ENCODE measurements at regions not wholly inside any gene's neighbourhood (a gene's known extent, or its start where the extent isn't known, plus 50 kb on each side); places are given as distances from the start of the nearest gene placed in this dataset.

- DNase-seq, result no peak
Observed at GRCh38 chr4:56200275-56200674, 187.0 kb downstream of the AASDH start.

DNA sequence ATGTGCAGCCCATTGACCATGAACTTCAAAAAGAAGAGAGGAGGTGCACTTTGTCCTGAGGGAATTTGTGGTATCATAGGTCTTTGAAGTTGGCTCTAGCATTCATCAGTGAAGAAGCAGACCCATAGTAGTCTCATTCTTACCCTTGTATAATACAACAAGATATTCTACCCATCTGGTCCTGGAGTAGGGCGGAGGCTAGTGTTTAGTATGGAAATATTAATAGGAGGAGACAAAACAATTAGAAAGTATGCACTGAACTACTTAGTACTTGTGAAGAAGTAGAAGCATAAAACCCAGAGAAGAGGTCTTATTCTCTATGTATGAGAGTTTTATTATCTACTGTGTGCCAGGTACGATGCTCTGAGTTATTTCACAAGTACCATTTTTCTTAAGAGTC lies 189.0 kb downstream of the AASDH start:
- no peak for DNase-seq

DNA sequence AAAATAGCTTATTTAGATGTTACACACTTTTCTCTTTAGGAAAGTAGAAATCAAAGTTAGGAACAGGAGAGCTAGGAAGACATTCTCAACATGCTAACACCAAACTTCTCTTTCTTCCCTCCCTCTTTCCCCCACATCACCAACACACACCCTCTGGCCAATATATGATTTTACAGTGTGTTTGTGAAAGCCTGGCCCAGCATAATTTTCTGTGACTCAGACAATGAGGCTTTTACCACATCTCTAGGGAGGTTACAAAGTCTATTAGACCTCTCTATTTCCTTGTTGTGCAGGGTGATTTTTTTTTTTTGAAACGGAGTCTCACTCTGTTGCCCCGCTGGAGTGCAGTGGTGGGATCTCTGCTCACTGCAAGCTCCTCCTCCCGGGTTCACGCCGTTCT lies 189.9 kb downstream of the AASDH start:
- DNase-seq, result no peak

- no peak for DNase-seq
Observed at GRCh38 chr4:56195025-56195424, 192.3 kb downstream of the AASDH start.

DNA sequence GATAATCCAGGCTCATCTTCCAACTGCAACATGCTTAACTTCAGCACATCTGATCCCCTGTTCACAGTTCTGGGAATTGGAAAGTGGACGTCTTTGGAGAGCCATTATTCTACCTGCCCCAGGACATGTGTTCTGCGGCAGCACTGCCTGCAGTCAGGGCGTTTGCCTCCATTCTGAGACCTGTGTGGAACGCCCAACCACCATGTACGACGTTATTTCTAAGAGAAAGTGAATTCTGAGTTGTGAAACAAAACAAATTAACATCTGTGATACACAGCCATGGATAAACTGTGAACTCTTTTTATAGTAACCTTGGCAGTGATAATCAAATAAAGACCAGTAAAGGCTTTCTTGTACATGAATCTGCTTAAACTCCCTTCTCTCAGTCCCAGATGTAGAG lies 195.8 kb downstream of the AASDH start:
- no peak for DNase-seq

DNA sequence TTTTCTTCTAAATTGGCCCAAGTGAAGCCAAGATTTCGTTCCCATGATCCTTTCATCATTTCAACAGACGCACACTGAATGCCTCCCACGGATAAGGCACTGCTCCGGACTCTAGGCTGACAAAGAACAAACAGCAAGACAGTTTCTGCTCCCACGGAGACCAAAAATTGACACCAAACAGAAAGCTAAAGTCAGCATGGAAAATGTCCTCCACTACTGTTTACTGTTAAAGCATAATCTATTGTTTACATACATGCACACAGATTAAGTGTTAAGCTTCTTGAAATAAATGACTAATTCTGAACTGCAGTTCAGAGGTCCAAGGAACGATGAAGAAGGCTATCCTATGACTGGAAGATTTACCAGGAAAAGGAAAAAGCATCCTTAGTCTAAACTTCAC lies 199.6 kb downstream of the AASDH start:
- no peak for DNase-seq

DNA sequence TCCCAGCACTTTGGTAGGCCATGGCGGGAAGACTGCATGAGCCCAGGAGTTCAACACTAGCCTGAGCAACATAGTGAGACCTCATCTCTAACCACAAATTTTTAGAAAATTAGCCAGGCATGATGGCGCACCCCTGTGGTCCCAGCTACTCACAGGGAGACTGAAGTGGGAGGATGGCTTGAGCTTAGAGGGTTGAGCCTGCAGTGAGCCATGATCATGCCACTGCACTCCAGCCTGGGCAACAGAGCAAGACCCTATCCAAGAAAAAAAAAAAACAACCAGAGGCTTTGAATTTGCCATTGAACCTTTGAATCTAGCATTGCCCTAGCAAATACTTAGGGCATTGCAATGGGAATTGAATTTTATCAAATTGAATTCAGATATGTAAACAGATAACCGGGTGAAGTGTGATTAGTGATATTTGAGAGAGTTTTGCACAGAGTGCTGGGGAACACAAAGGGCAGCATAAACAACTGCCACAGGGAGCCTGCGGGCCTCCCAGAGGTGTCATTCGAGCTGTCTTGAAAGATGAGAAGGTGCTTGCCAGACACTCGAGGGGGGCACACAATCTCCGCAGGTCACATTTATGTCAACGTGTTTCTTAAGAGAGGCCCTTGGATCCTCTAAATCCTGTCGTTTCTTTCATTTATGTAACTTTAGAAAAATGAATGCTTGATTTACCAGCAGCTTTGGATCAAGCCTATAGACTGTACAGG lies 200.3 kb downstream of the AASDH start:
- no peak for DNase-seq

GRCh38 chr4:56185901-56186300 lies 201.4 kb downstream of the AASDH start:
- DNase-seq, result no peak

GRCh38 chr4:56184214-56184613 lies 203.1 kb downstream of the AASDH start:
- no peak for DNase-seq

DNA sequence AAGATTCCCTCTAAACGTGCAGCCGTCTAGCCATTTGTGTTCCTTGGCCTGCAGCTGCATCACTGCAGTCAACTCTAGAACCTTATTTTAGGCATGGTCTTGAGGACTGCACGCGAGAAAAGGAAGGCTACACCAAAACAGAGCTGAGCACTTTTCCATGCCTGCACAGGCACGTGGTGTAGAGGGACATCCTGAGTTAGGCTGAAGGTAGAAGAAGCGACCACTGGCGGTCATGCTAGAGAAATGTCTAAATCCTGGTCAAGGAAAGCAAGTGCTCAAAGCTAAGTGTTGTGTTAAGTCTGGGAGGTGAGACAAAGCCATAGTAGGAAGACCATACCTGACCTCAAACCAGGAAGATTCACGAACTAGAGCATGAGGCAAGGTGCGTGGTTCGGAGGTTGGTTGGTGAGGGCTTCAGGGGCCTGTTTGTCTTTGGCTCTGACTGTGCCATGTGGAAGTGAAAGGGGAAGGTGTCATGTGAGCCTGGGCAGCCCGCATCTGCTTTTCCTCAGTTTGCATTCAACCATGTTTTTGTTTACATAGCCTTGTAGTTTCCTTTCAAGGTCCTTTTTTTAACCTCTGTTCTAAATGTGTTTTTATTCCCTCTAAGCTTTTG lies 203.8 kb downstream of the AASDH start:
- no peak for DNase-seq

- DNase-seq, result no peak
Observed at GRCh38 chr4:56182356-56182755, 204.9 kb downstream of the AASDH start.

DNA sequence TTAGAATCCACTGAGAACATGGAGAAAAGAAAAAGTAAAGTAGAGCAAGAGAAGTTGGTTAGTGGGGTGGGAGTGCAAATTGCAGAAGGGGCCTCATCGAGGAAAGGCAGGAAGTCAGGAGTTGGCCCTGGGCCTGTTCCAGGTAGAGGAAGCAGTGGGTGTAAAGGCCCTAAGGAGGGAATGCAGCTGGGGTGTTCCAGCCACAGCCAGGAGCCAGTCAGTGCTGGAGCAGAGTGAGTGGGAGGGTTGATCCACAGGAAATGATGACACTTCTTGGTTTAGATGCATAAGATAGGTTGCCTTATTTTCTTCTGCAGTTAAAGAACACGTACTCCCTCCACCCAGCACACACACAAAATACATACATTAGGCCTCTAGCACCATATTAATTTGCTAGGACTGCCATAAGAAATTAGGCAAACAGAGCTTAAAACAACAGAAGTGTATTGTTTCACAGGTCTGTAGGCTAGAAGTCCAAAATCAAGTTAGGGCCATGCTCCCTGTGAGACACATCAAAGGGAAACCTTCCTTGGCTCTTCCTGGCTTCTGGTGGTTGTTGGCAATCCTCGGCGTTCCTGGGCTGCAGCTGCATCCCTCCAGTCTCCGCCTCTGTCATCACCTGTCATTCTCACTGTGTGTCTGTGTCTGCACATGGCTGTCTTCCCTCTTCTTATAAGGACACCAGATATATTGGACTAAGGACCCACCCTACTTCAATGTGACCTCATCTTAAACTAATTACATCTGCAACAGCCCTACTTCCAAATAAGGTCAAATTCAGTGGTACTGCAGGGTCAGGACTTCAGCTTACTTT lies 205.9 kb downstream of the AASDH start:
- DNase-seq, result peak in 1 of 2 donors; percentile 11

DNA sequence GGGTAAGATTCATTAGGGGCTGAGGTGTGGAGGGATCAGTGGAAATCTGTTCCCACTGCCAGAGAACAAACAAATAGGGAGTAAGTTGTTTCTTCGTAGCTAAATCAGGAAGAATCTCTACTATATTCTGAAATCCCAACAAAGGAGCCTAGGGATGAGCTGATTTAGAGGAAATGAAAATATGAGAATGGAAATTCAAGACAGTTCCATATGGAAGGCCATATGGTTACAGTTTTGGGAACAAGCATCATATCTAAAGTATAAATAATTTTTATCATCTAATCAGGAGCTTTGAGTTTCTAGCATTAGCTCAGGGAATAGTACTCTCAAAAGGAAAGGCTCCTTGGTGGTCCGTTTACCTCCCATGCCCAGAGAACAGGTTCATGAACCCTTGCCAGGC lies 218.2 kb downstream of the AASDH start:
- DNase-seq, result no peak

DNA sequence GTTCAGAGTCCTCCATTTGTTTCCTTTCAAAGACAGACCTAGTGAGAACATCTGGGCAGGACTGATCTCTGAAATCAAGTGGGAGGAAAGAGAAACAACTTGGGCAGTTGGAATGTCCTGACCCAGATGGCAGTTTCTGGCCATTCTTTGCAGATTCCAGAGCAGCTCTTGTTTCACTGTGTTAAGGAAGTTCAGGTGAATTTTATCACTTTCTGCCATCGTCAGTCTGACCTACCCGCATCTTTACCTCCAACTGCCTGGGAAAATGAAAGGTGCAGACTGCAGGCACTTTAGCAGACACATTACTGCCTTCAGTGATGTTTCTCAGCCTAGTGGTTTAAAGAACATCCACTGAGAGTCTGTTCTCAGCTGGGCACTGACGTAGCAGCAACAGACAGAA lies 216.2 kb downstream of the CEP135 start:
- no peak for DNase-seq

GRCh38 chr4:56160636-56161035 lies 211.9 kb downstream of the CEP135 start:
- no peak for DNase-seq

DNA sequence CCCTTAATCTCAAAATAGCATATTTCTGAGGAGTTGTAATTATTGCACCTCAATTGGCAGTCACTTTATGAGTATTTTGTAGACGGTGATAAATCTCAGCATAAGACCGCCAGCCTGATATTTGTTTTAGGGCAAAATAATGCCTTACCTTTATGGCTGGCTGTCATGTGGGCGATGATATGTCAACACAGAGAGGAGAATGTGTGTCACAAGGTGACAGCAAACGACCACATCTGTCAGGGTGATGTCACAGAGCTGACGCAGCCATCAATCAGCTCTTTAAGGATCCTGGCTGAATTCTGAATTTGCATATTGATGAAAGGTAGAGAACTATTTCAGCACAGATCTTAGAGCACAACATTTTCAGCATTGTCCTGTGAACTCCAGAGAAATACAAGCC lies 209.7 kb downstream of the CEP135 start:
- peak in 1 of 2 donors; percentile 24 for DNase-seq

GRCh38 chr4:56156141-56156540 lies 207.4 kb downstream of the CEP135 start:
- DNase-seq, result no peak

DNA sequence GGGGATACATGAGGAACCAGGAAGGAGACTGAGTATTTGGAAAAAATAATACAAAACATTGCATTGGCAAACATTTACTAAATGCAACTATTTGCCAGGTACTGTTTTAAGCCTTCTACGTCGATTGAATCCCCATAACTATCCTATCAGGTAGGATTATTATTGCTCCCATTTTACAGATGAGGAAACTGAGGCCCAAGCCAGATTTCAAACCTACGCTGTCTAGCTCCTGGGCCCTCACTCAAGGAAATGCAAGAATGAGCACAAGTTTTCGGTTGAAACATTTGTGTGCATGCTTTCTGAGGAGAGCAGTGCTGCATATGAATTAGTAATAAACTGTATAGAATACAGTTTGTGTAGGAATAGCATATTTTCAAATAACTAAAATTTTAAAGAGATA lies 206.7 kb downstream of the CEP135 start:
- DNase-seq, result no peak

DNA sequence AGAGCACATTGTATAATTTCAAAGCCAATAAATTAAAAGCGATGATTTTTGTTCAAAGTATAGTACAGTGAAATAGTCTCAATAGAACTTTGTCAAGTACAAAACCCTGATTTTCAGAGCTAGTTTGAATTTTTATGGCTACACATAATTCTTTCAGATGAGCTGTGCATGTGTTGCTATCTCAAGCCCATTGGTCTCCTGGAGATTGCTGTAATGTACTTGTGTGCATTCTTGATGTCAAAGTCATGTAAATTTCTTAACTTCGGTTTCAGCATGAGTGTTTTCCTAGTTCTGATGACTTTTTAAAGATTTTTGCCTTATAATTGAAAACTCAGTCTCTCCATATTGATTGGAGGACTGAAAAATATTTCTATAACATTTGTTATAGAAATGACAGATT lies 200.8 kb downstream of the CEP135 start:
- DNase-seq, result no peak

- no peak for DNase-seq
Observed at GRCh38 chr4:56148428-56148827, 199.7 kb downstream of the CEP135 start.

GRCh38 chr4:56147371-56147770 lies 198.6 kb downstream of the CEP135 start:
- DNase-seq, result no peak

GRCh38 chr4:56146956-56147355 lies 198.2 kb downstream of the CEP135 start:
- DNase-seq, result no peak

DNA sequence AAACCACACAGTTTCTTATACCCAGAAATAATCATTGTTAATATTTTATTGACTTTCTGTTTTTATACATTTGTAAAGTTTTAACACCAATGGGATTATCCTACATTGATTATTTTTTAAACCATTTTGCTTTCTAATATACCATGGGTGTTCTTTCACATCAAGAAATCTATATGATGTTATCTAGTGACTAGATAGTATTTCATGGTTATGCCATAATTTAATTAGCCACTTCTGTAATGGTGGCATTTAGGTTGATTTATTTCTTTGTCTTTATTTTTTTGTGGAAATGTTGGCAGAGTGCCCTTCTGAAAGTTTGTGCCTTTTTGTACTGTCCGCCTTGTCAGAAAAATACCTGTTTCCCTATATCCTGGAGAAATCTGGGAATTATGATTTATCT lies 193.3 kb downstream of the CEP135 start:
- DNase-seq, result no peak

DNA sequence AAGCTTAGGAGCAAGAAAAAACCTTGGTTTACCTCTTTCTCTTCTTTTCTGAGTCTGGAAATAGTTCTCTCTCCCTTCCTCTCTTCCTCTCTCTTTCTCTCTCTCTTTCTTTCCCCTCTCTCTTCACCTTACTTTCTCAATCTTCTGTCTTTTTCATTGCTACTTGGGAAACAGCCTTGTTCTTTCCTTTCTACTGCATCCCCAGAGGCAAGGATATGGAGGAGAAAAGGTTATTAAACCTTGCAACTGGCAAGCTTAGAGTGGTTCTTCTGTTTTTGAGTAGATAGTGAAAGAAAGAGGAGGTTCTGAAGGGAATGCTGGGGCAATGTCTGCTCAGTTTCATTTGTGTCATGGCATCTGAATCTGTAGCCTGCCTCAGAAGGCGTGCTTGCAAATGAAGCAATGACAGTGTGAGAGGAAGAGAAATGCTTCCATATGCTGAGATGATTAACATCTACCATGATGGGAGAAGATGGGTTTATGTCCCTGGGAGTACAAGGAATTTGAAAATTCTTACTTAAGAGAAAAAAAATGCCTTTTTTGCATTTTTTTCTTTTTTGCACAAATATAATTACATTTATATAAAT lies 190.6 kb downstream of the CEP135 start:
- DNase-seq, result no peak

All from stimulated activated CD4-positive, alpha-beta T cell treated with anti-CD3 and anti-CD28 coated beads, Interleukin-2, amount 100 ng/mL, for 48 hours (primary cell).